GM04504 (cell line): ENCODE measurements at regions not wholly inside any gene's neighbourhood (a gene's known extent, or its start where the extent isn't known, plus 50 kb on each side); places are given as distances from the start of the nearest gene placed in this dataset.
A peak's percentile ranks its signal among the peaks of the same experiment; 100 is the strongest.

Source experiments
- DNase-seq: peaks from one replicate; pipeline ENCODE4 v3.0.0-alpha.2; 2012; ENCODE audit warnings: low read depth

GRCh38 chr13:76795701-76796695, 90.2 kb downstream of the KCTD12 start:
- DNase-seq, result no peak

DNA sequence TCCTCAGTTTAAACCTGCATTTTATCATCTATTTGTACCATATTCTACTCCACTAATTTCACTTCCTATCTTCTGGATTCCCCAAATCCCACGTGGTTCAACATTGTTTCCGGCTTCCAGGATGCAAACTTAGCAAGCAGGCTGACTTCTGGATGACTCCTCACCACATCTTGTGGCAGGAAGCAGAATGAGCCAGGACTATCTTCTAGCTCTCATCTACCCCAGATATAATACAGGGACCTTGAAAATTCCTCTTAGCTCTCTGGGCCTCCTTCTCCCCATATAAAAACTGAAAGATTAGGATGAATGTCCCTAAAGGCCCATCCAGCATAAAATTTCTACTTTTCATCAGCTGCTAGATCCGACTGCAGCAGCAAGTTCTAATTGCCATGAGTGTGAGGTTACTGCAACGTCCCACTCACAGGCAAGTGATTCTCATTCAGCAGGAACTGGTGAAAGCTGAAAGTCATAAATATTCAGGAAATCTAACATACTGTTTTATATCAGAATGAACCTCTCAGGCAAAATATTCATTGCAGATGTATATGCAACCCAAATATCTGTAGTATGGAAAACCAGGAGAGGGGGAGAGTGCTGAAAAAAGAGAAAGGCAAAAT, 93.4 kb downstream of the KCTD12 start:
- DNase-seq, result peak; percentile 47

DNA sequence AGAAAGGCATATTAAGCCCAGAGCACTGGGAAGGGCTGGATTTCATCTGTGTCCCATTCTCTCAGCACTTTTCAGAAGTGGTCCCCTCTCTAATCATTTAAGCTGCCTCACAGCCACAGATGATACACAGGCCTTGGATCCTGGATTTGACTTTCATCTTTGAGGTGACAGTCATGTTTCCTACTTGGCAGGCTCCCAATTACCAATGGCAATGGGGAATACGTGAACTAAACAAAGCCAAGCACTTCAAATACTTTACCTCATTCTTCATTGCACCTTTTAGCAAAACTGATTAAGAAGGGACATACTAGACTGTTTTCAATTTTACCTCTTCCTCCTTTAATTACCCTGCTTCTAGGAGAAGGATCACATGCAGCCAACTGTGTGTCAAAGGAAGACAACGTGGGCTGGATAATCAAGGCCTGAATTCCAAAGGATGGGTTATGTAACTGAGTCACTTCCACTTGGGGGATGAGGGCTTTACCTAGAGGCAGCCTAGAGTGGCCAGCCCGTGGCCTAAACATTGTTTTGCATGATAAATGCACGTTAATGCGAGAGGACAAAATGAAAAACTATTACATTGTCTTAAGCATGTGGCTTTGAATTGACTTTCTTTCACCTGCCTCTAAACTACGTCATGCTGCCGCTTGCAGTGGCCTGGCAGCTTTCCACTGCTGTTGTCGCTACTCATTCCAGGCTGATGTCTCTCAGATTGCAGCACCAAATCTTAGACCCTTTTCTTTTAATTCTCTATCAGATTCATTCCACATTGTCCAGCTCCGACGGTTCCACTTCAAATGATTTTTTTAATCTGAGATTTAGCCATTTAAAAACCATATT, 95.0 kb downstream of the KCTD12 start:
- DNase-seq, result no peak

DNA sequence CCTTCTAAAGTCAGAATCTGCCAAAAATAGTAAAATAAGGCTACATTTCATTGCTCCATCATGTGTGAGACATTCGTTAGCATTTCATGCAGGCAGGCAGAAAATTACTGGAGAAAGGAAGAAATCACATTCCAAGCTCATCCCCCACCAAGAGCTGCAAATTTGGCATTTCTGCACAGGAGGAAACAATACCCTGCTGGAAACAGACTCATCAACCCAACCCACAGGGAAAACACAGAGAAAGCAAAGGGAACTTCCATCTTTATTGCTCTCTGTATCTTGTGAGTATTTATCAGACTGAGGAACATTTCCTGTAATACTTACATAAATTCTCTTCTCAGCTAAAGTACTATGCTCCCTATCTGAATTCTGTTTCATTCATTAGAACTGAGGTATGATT, 95.7 kb downstream of the KCTD12 start:
- no peak for DNase-seq

- DNase-seq, result no peak
Measured at GRCh38 chr13:76783798-76784197, 102.4 kb downstream of the KCTD12 start.

GRCh38 chr13:76778853-76779252, 107.4 kb downstream of the KCTD12 start:
- DNase-seq, result no peak

DNA sequence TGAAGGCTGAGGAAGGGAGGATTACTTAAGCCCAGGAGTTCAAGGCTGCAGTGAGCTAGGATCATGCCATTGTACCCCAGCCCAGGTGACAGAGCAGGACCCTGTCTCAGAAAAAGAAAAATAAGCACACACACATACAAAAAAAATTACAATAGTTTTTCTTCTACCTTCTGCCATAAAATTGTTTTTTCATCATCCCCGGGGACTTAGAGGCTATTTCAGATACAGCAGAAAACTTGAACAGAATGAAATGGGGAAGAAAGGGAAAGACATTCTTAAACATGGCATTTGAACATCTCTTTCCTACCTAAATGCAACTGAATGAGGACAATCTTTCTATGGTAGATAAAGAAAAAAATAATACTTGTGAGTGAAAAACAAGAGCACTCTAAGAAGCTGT, 109.1 kb downstream of the KCTD12 start:
- DNase-seq, result no peak

GRCh38 chr13:76775088-76775740, 111.0 kb downstream of the KCTD12 start:
- DNase-seq, result no peak

GRCh38 chr13:76773448-76774094, 112.6 kb downstream of the KCTD12 start:
- DNase-seq, result no peak

DNA sequence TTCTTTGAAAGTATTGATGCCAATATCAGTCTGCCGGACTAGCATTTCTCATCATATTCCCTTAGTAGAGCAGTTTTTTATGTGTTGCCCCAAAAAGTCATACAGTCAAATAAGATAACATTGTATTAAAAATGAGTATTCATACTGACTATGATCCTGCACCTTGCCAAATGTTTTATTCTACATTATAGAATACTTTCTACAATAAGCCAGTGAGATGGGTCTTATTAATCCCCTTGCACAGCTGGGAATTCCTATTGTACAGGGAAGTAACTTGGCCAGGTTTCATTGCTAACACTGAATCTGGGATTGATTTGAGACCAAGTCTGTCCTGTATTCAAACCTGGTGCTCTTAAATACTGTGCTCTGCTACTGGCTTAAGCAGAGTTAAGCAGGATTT, 114.0 kb downstream of the KCTD12 start:
- DNase-seq, result no peak

- DNase-seq, result peak; percentile 36
Measured at GRCh38 chr13:76769271-76769791, 116.9 kb downstream of the KCTD12 start.

DNA sequence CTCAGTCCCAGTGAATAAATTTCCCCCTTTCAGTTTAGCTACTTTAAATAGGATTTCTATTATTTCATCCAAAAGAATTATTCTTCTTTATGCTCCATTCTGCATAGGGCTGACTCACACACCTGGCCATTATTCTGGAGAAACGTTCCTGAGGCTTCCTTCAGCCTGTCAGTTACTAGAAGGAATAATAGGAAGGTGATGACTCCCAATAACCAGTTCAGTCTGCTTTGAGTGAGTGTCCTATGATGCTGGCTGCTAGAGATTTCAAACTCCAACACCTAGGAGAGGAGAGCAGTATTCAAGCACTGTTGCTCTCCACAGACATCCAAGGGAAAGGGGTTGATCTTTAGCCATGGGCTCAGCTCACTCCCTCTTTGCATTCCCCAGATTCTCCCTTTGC, 117.8 kb downstream of the KCTD12 start:
- DNase-seq, result no peak

- DNase-seq, result no peak
Measured at GRCh38 chr13:76764916-76765315, 121.3 kb downstream of the KCTD12 start.

- no peak for DNase-seq
Measured at GRCh38 chr13:76764429-76764828, 121.8 kb downstream of the KCTD12 start.

DNA sequence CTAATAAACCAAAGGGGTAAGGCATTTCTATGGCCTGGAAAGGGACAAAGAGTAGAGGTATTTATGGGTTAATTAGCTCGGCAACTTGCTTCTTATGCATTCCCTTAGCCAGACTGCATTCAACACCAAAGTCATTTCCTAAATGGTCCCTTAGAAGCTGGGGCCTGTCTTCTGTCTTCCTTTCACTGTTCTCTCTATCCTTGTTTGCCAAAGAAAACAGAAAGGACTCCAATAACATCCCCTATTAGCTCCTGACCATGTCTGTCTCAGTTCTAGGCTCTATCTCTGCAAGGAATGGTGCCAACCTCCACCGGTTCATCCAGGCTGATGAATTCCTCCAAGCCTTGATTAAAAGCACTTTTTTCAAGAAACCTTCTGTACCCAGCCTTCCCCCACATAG, 123.5 kb downstream of the KCTD12 start:
- DNase-seq, result no peak

- no peak for DNase-seq
Measured at GRCh38 chr13:76759877-76760276, 126.3 kb downstream of the KCTD12 start.

- no peak for DNase-seq
Measured at GRCh38 chr13:76758738-76759137, 127.5 kb downstream of the KCTD12 start.

DNA sequence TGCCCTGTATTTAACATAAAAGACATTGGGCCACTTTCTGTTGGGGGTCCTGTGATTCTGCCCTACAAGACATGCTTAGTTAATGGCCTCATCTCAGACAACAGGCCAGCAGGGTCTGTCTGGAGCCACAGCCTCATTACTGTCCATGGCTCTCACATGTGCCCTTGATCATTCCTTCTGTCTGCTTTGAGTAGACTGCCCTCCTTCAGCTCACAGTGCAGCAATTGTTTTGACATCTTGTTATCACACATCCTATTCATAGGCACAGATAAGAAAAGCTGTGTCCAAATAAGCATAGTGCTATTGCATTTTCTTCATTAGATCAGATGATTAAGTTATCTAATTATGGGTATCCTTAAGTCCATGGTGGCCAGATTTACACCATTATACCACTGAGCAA, 127.9 kb downstream of the KCTD12 start:
- no peak for DNase-seq

DNA sequence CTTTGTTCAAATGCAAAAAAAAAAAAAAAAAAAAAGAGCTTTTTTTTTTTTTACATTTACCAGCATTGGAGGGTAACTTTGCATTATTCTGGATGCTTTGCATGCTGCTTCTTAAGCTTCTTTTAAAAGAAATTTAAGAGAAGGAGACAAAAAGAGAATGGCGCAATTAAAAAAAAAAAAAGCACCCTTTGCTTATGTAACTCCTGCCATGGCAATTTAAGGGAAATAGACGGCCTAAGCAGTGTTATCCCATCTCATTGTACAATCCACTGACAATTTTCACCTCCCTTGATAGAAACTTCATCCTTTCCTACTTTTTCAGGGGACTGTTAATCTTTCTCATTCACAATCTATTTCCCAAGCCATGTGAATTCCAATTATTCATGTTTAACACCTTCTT, 129.8 kb downstream of the KCTD12 start:
- DNase-seq, result no peak

DNA sequence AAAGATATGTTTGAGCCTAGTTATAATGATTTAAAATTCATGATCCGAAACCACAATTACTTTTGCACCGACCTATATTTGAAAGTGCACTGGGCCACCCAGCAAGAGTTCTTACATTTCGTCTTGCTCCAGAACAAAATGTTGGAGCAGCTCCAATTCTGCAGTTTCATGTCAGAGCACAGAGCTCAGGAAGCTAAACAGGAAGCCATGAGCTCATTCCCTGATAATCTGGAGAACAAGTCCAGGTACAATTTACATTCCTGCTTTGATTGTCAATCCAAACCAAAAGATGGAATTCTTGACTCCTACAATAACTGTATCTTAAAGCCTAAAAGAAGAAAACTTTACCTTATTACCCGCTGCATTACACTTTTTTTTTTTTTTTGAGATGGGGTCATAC, 131.8 kb downstream of the KCTD12 start:
- no peak for DNase-seq

DNA sequence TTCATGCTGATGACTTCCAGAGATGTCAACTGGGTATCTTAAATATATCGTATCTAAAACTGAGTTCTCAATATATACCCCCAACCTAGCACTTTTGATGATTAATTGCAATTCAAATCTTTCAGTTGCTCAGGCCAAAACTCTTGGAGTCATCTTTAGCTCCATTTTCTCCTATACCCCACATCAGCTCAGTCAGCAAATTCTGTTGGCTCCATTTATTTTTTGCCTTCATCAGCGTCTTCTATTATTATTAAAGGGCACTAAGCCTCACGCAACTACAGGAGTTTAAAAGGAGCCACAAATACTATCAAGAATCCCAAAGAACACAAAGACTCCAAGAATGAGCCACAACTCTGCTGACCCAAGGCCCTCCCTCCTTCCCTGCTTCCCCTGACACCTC, 134.9 kb downstream of the KCTD12 start:
- no peak for DNase-seq
